HG02798 (cell line): ENCODE measurements at regions not wholly inside any gene's neighbourhood (a gene's known extent, or its start where the extent isn't known, plus 50 kb on each side); places are given as distances from the start of the nearest gene placed in this dataset.

Experiments
- ATAC-seq: cut with Tn5 transposase; IDR thresholded peaks from one replicate; pipeline ENCODE4 v1.9.1; 2021; ENCODE audit warnings: mild to moderate bottlenecking; ENCODE audit not compliant: unreplicated experiment, poor library complexity

DNA sequence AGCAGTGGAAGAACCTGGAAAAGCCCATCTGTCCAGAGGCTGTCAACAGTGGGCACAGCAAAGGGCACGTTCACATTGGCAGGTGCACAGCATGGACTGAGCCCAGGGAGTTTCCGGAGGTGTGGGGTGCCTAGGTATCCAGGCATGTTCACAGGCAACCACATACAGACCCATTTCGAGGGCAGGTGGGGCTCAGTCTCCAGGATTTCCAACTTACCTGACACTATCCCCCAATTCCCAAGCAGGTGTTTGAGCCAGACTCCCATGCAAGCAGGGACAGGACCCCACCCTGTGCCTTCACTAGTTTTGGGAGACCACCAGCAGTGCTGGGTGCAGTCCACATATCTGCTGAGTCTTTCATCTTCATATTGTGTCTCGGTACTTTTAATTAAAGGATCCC lies 65.0 kb upstream of the IRF2BP2 start:
- no peak for ATAC-seq

DNA sequence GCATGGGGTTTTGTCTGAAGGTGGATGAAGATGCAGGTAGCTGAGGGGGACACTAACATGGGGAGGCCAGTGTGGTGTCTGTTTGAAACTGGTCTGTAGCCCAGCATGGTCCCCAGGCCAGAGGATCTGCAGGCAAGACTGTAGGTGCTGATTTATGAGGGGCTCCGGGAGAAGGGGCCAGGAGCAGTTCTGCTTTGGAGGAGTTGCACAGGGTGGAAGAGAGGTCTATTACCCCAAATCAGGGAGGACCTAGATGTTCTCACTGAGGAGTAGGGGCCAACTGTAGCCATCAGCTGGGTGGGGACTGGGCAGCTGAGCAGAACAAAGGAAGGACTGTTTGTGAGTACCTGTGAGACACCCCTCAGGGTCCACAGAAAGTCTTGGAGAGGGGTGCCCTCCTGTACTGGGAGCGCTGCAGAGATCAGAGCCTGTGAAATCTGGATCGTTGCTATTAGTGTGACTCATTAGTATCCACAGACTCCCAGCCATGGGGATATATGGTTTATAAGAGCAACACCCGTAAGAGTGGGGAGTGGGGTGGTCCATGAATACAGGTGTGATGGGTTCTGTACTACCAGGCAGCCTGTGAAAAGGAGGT lies 64.3 kb upstream of the IRF2BP2 start:
- no peak for ATAC-seq

DNA sequence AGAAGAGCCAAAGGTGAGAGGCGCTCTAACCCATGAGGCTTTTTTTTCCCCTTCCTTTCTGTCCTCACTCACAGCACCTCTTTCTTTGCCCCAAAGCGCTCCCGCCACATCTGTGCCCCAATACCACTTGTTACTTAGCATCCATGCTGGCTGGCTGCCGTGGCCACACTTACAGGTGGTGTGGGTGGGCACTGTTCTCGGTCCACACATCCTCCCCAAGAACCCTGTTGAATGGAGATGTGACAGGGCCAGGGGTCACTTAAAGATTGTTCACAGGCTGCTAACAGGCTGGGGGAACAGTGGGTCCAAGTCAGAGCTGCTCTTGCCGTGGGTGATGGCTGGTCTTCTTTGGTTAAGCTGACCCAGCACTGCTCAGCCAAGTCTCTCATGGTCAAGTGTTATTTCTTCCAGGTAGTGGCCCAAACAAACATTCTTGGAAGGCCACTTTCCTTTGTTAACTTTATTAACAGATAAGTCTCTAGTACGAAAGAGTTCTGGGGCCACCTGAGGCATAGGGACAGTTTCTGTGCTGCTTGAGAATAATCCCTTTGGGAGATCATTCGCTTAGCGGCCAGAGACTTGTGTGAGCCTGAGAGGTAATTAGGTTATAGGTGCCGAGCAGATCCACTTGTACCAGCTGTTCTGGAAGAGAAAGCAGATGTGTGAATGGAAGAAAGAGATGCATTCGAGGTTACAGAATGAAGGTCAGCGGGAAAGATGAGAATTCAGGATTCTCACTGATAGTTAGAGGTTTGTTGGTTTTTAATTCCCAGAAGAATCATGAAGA lies 62.6 kb upstream of the IRF2BP2 start:
- no peak for ATAC-seq

DNA sequence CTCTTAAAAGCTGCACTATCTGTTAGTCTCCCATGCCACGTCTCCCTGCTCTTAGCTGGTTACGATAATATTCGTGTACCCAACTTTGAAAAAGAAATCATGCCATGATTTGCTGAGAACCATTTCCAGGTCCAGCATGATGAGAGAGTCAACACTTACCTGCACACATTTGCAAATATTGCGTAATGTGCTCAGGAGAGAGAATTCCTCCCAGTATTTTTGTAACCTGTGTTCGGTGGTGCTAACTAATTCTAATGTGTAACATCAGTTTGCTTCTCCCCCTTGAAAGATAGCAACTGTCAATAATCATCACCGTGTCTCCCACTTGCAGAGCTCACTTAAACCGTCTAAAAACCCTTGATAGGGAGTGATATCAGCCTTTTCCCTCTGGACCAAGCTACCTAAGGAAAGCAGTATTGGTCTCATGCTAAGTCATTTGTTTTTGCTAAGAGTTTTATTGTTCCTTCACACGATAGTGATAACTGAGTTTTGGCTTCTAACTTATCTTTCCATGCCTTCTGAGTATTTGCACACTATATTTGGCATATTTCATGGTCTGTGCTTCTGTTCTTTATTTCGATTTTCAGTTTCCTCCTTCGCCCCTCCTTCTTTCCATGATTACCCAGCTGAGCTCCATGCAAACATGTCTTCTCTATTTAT lies 61.1 kb upstream of the IRF2BP2 start:
- ATAC-seq: no peak

DNA sequence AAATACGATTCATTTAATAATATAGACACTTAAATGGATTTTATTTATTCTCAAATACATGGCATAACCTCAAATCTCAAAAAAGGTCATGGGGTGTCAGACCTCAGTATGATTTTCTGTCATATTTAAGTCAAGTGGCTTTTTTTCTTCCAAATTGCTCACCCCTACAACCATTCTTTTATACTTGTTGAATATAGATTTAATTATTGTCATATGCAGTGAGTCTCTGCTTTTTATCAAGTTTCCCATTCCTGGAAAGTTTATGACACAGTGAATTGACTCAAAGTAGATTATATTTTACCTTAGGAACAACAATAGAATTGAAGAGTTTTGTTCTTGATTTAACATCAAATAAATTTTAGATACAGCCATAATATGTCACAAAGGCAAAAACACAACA lies 59.5 kb upstream of the IRF2BP2 start:
- ATAC-seq: no peak

DNA sequence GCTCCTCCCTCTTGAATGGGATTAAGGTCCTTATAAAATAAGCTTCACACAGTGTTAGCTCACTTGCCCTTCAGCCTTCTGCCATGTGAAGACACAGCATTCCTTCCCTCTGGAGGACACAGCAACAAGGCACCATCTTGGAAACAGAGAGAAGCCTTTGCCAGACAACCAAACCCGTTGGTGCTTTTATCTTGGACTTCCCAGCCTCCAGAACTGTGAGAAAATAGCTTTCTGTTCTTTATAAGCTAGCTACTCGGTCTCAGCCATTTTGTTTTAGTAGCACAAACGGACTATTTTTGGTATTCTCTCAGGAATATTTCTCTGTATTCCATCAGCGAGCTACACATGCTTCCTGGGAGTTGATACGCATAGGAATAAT lies 58.6 kb upstream of the IRF2BP2 start:
- no peak for ATAC-seq

DNA sequence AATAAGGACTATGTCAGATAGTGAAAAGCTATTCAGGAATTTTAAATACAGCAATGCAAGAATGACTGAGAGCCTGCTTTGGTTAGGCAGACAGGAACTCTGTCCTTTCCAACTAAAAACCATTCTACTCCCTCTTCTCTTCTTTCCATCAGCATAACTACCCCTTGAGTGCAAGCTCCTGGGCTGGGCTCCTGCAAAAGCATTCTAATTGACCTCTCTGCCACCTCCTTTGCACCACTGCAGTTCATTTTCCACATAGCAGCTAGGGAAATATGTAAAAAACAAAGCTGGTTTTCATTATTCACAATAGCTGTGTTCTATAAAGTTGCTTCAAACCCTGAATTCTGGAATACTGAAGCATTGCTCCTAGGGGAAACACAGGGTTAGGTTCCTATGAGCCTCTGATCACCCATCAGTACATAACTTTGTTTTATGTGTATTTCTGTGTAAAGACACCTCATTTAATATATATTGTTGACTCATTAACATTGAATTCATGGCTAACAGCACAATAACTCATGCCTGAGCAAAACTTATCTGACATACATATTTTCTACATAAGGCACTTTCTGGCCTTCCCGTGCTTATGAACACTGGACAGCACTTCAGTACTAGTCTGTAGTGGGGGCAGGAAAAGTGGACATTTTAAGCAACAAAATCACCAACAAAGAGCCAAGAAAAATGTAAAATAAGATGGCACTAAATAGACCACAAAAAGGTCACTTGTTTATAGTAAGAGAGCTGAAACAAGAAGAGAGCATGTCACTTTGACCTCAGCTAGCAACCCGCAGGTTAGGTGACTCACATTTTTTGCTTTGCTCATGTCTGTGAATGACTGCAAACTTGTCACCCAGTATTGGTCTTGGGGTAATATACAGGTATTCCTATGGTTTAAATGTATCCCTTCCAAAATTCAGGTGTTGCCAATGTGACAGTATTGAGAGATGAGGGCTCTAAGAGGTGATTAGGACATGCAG lies 57.9 kb upstream of the IRF2BP2 start:
- no peak for ATAC-seq

DNA sequence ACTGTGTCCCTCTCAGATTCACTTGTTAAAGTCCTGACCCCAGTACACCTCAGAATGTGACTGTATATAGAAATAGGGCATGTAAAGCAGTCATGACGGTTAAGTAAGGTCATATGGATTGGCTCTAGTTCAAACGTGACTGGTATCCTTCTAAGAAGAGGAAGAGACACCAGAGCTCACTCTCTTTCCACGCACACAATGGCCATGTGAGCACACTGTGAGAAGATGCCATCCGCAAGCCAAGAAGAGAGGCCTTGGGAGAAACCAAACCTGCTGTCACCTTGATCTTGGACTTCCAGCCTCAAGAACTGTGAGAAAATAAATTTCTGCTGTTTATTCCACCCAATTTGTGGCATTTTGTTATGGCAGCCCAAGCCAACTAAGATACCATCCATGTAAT lies 56.8 kb upstream of the IRF2BP2 start:
- no peak for ATAC-seq

DNA sequence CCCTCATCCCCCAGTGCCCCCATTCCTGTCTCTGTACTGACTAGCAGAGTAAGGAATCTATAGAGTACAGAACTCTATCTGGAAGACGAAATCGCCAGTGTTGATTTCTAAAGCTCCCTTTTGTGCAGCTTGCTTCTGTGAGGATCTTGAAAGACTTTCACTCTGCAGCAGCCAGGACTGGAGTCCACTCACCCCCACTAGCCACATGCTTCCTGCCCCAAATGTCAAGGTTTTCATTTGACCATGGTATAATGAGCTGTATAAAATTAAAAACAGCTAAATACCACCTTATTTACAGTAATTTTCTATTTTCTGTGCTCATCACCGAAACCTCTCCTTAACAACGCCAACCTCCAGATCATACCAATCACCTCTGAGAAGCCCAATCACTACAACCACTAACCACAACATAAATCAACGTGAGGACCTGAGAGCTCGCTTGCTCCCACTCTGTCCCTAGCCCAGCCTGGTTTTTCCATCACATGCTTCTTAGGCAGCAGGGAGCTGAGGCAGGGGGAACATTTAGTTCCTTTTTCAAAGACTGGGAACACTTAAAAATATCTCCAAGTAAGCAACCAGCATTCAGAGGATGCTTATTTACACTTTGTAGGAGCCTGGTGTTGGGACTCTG lies 56.1 kb upstream of the IRF2BP2 start:
- ATAC-seq: no peak

DNA sequence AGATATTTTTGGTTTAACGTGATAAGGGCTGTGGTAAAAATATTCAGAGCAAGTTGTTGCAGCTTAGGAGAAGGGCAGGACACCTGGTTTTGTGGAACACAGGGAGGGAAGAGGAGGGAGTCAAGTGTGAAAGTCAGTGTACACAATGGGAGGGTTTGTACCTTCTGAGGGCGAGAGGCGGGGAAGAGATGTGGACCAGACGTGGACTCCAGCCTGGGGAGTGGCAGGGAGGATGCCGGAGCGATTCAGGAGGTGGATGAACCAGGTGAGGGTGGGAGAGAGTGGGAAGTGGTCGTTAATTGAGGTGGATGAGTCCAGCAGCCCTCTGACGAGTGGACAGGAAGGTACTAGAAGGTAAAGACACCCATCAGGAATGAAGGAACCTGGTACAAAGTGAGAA lies 52.2 kb upstream of the IRF2BP2 start:
- ATAC-seq: no peak

DNA sequence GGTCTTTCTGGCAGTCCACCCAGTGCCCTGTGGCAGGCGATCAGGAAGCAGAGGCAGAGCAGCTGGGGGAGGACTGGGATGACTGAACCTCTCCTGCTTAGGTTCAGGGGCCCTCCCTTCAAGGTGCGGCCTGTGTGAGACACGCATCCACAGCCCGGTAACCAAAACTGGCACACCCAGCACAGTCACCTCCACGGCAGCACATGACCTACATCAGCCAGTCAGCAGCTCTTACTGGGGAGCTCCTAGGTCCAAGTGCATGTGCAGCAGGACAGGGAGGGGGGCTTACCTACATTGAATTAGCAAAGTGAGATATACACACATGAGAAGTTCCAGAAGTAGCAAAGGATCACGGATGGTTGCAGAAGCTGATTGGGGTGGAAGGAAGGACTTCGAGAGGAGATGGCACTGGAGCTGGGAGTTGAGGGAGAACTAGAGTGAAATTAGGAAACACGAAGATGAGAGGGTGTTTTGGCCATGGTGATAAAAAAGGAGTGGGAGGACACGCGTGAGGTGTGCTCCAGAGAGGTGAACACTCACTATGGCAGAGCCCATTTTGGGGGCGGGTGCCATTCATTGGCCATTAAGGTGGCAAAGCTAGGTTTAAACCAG lies 51.4 kb upstream of the IRF2BP2 start:
- no peak for ATAC-seq

DNA sequence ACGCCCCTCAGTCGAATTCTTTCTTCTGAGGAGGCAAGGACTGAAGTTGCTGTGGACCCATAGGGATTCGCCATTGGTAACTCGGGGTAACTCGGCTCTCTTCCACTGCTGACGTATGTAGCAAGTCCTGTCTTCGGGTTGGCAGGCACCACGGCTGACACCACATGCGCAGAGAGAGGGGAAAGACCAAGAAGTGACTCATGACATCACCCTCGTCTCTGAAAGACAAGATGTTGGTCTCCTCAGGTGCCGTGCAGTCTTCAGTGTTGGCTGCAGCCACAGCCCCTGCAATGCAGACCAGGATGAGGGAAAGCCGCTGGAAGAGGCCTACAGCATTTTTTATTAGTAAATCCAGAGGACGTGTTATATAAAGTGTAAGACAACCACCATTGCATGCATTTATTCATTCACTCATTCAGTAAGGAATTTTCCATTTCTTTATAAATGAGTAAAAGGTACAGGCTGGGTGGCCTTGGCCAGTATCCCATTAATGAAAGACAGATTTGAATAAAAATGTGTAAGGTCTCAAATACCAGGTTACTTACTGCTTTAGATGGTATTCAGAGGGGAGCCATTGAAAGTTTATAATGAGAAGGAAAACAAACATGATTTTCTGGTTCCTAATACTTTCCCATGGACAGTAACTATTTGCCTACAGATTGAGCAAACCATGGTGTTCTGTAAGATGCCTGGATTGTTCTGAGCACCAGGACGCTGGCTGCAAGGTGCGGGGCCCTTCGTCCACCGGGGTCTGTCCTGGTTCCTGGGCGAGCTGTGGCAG lies 50.7 kb upstream of the IRF2BP2 start:
- ATAC-seq: no peak
